Body of pancreas (tissue), 4 donors: ENCODE measurements at regions not wholly inside any gene's neighbourhood (a gene's known extent, or its start where the extent isn't known, plus 50 kb on each side); places are given as distances from the start of the nearest gene placed in this dataset.

ENCODE experiments used
- CTCF ChIP-seq, 7 experiments: fragments of 450-650 bp in 4 of 7; fragments of 200-600 bp in 3 of 7; sonication (generic) in 3 of 7; IDR thresholded peaks; one replicate each; pipeline ENCODE4 v1.5.1; 2016 to 2019; ENCODE audit warnings: antibody characterized with exemption in 7 of 7
- POLR2A ChIP-seq, 3 donors: fragments of 450-650 bp; IDR thresholded peaks; one replicate each; pipeline ENCODE4 v1.6.1; 2016; ENCODE audit warnings: antibody characterized with exemption in 3 of 3, mild to moderate bottlenecking in 2 of 3

GRCh38 chr12:92988622-92989130 lies 59.6 kb upstream of the EEA1 start:
- no peak for TF ChIP-seq POLR2A (IDR thresholded peaks at IDR 0.05)
- TF ChIP-seq CTCF (IDR thresholded peaks at IDR 0.05), result no peak
